GM19035 (cell line): ENCODE measurements at regions not wholly inside any gene's neighbourhood (a gene's known extent, or its start where the extent isn't known, plus 50 kb on each side); places are given as distances from the start of the nearest gene placed in this dataset.
"Not testable (repeated sequence)": the region's sequence is repeated elsewhere in the genome, so short reads cannot be mapped to it uniquely, and the experiment has no call there.

ENCODE experiments used
- ATAC-seq: cut with Tn5 transposase; IDR thresholded peaks from one replicate; pipeline ENCODE4 v1.9.1; 2021; ENCODE audit not compliant: unreplicated experiment

DNA sequence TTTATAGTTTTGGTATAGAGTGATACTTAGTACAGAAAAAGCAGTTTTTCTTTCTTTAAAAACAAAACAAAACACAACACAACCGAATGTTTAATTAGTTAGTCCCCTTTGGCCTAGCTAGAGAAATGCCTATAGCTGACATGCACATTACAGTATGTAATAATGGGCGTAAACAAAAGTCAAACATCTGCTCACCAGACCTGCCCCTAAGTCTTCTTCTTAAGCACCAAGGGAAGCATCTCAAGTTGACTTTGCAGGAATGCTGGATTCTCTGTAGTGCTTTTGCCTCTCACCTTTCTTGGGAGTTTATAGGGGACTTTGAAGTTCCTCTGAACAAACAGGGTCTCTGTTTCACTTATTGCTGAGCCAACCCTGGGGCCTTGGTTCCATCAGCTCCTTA lies 143.7 kb downstream of the TM2D1 start:
- no peak for ATAC-seq

DNA sequence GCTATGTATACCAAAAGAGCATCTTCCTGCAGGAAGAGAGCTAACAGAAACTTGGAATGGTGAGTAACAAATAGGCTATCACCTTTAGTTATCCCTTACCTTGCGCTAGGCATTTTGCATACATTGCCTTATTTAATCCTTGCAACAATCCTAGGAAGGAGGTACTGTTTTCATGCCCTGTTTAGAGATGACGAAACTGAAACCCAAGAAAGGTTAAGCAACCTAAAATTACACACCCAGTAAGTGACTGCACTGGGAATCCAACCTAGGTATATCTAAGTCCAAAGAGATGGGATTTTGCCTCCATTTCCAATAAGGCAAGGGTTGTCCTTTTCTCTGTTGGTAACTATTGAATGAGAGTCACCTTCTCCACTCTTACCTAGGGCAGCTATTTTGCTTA lies 144.5 kb downstream of the TM2D1 start:
- ATAC-seq = no peak

DNA sequence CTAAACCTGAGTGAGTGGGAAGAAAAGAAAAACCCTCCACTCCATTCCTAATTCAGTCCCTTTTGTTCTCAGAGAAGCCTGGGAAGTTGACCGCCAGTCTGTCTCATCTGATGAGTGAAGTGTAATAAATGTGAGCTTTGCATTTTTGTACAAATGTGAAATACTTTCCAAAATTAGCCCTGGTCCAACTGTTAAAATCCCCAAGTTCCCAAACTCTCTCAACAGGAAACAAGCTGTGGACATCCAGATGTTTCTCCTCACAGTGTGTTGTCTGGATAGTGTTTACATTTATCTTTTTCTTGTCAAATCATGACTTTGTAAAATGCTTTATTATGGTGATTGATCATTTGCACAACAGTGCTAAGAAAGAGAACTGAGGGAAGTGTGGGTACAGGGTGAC lies 145.1 kb downstream of the TM2D1 start:
- no peak for ATAC-seq

DNA sequence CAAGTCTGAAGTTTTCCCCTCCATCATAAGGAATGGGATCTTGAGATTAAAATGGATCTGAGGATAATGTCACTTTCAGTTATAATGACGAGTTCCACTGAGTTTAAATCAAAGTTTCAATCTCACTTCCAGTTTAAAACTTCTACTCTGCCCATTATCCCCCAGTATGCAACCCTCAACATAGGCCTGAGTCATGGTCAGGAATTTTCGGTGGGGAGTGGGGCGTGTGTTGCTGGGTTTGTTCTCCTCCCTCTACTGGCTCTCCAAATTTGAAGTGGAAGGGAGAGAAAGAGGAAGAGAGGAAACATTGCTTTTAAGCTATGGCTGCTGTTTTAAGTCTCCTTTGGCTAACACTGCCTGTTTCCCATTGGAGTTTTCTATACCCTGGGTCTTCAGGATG lies 152.9 kb downstream of the TM2D1 start:
- ATAC-seq = no peak

DNA sequence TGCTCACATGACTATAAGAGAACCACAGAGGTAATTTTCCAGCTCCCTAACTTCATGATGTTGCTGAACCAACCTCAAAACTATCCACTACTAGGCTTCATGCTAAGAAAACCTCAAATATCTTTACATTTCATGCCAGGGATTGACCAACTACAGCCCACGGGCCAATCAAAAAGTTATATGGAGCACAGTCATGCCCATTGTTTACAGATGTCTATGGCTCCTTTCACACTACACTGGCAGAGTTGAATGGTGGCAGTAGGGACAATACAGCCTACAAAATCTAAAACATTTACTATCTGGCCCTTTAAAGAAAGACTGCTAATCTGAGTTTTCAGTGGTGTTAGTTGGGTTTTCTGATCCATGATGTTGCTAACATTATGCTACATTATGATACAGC lies 154.8 kb downstream of the TM2D1 start:
- no peak for ATAC-seq

DNA sequence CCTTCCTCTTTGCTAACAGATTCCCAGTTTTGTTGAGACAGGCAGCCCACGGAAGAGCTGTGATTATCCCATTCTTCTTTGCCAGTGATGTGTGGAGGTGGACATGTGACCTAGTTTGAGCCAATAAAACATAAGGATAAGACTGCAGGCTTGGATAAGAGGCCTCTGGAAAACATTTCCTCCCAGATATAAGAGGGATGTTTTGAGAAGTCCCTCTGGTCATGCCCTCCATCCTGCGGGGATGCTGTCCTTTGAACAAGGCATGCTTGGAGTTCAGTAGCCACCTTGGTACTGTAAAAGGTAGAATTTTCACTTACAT lies 155.7 kb downstream of the TM2D1 start:
- no peak for ATAC-seq

DNA sequence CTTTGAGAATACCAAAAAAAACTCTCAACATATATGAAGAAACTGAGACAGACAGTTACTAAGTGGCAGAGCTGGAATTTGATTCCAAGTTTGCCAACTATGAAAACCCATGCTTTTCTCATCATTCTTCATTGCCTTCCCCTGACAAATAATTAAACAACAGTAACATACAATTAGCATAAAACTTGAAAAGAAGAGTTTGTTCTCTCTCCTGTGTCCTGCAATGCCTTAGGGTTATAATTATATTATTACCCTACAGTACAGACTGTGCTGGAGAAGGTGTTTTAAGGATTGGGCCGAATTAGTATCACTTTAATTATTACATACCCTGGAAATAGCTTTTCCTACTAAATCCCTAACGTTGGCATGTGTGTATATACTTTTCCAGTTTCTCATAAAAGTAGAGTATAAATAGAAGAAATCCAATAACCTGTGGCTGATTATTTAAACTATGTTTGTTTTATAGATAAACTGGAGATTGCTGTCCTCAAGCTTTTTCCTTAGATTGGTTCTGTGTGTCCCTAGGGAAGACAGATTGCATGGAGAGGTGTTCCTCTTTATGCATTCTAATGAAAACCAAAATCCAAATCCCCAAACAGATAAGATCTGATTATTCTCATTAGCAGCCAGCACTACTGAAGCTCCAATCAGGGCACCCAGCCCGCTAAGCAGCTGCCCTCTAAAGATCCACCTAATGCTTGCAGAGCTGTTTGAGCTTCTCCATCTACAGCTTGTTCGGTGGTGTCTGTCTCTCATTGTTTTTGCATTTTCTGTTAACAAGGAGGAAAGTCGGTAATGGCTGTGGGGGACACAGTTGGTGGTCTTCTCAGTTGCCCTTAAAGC lies 156.3 kb downstream of the TM2D1 start:
- ATAC-seq = no peak

DNA sequence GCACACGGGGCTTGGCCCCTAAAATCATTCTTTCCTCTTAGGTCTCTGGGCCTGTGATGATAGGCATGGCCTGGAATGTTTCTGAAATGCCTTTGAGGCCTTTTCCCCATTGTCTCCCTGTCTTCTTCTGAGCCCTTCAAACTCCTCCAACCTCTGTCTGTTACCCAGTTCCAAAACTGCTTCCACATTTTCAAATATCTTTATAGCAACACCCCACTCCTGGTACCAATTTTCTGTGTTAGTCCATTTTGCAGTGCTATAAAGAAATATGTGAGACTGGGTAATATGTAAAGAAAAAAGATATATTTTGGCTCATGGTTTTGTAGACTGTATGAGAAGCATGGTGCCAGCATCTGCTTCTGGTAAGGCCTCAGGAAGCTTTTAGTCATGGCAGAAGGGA lies 158.8 kb downstream of the TM2D1 start:
- no peak for ATAC-seq

DNA sequence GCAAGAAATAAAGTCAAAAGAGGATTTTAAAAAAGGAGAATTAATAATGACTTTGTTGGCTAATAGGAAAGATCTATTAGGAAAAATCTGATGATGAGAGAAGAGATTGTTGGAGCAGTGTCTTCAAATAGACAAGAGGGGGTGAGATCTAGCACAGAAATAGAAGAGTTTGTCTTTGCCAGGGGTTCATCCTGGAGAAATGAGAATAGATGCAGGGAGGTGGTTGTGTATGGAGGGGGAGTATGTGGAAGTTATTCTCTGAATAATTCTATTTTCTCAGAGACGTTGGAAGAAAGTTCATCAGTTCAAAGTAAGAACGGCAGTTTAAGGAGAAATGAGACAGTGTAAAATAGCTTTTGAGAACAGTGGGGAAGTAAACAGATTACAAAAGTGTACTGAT lies 161.3 kb downstream of the TM2D1 start:
- ATAC-seq = no peak

DNA sequence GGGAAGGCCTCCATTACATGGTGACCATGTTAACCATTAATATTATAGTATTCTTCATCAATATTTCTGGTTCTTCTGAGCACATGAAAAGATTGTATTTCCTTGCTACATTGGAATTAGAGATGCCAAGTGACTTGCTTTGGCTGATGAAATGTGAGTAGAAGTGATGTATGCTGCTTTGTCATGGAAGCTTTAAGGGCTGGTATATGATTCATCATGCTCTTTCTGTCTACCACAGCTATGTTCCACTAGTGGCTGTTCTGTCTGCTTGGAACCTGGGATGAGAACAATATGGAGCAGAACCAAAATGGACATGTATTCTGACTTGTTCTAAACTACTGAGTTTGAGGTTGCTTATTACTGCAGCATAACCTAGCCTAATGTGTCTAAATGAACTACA lies 163.3 kb downstream of the TM2D1 start:
- ATAC-seq = no peak

DNA sequence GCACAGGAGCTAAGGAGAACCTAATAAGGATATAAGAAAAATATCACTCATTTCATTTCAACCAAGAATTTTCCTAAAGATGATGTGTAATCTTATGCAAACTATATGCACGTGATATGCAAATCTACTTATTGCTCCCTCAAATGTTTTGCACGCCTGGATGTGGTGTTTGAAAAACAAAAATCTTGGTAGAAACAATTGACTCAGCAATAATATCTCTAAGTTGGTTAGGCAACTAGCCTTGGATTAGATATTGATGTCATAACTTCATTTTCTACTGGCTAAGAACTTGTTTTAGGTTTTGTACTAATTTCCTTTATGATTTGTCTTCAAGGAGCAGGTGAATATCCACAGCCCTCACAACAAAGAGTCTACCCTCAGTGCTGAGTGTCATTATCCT lies 164.6 kb downstream of the TM2D1 start:
- ATAC-seq = no peak

DNA sequence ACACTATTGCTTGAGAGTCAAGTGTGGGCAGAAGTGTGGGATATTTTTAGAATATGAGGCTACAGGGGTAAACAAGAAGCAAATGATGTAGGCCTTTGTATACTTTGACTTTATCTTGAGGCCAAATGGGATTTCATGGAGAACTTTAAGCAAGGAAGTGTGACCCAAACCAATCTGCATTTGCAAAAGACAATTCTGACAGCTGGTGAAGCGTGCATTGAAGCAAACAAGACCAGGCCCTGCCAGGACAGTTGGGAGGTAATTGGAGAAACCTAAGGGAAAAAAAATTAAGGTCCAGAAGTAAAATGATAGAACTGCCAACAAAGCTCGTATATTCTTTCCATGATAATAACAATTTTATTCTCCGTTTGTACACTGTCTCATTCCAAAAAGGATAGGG lies 168.3 kb downstream of the TM2D1 start:
- no peak for ATAC-seq

DNA sequence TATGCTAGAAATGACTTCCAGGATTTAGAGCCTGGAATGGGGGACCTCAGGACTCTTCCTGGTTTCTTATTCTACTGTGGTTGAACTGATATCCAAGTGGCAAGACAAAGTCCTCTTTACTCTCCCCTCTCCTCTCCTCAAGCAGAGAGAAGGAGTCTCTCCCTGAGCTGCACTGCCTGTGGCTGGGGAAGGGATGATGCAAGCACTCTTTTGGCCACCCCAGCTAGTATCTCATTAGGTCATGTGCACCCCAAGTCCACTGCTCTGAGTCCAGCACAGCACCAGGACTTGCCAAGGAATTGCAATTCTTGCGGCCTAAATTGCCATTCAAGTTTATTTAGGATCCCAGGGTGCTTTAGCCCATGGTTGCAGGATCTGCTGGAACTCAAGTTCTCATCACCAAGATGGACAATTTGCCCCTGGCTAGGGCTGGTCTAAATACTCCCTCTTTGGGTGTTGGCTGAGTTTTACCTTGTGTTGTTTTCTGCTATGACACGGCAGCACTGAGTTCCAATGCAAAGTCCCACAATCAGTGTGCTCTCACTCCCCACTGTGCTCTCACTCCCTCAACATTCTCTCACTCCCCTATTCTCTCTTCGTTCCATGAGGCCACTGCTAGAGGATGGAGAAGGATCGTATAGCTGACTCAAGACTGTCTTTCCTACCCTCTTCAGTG lies 172.2 kb downstream of the TM2D1 start:
- ATAC-seq = no peak

DNA sequence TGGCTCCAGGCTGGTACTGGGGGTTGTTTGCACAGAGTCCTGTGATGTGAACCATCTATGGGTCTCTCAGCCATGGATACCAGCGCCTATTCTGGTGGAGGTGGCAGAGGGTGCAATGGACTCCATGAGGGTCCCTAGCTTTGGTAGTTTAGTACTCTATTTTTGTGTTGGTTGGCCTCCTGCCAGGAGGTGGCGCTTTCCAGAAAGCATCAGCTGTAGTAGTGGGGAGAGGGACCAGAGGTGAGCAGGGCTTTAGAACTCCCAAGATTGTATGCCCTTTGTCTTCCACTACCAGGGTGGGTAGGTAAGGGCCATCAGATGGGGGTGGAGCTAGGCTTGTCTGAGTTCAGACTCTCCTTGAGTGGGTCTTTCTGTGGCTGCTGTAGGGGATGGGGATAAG lies 177.6 kb downstream of the TM2D1 start:
- ATAC-seq = not testable (repeated sequence)

DNA sequence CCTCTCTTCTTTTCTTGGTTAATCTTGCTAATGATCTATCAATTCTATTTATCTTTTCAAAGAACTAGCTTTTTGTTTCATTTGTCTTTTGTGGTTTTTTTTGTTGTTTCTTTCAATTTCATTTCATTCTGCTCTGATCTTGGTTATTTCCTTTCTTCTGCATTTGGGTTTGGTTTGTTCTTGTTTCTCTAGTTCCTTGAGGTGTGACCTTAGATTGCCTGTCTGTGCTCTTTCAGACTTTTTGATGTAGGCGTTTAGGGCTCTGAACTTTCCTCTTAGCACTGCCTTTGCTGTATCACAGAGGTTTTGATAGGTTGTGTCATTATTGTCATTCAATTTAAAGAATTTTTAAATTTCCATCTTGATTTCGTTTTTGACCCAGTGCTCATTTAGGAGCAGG lies 180.1 kb downstream of the TM2D1 start:
- ATAC-seq = not testable (repeated sequence)

DNA sequence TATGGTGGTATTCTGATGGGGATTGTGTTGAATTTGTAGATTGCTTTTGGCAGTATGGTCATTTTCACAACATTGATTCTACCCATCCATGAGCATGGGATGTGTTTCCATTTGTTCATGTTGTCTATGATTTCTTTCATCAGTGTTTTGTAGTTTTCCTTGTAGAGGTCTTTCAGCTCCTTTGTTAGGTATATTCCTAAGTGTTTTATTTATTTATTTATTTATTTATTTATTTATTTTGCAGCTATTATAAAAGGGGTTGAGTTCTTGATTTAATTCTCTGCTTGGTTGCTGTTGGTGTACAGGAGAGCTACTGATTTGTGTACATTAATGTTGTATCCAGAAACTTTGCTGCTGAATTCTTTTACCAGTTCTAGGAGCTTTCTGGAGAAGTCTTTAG lies 181.4 kb downstream of the TM2D1 start:
- ATAC-seq = not testable (repeated sequence)

DNA sequence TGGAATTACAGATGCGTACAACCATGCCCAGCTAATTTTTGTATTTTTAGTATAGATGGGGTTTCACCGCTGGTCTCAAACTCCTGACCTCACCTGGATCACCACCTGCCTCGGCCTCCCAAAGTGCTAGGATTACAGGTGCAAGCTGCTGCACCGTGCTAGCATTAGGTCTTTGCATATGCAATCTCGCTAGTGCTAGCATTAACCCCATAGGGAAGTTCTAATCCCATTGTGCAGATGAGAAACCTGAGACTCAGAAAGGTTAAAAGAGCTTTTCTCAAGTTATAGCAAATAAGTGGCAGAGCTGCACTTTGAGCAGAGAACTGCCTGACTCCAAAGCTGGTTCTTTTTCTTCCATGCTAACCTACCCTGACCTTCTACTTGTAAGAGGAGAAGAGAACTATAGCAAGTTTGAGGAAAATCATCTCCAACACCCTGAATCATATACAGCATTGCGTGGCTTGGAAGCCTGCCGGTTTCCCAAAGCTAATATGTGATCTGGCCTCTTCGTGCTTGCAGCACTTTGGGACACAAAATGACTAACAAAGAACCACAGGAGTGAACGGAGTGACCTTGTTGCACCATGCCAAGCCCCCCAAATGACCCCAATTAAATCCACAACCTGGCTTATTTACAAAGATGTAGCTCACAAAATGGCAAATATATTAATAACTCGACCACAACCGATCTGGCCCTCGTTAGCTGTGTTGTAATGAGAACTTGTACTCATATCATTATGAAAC lies 185.1 kb downstream of the TM2D1 start:
- ATAC-seq = no peak

DNA sequence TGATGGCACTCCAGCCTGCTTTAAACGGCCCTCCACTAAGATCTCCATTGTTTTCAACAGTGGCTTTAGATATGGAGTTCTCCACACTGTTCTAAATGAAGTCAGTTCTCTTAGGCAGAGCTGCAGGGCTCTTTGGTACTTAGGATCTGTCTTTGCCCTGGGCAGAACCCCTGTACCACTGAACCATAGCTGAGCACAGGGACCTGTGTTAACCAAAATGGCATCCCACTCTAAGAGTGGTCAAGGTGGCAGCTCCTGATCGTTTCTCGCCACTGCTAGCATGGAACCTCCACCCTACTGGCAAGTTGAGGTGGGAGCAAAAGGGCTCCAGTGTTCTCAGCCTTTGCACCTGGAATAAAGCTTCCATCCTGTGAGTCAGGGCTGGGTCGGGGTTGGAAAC lies 186.7 kb downstream of the TM2D1 start:
- no peak for ATAC-seq

DNA sequence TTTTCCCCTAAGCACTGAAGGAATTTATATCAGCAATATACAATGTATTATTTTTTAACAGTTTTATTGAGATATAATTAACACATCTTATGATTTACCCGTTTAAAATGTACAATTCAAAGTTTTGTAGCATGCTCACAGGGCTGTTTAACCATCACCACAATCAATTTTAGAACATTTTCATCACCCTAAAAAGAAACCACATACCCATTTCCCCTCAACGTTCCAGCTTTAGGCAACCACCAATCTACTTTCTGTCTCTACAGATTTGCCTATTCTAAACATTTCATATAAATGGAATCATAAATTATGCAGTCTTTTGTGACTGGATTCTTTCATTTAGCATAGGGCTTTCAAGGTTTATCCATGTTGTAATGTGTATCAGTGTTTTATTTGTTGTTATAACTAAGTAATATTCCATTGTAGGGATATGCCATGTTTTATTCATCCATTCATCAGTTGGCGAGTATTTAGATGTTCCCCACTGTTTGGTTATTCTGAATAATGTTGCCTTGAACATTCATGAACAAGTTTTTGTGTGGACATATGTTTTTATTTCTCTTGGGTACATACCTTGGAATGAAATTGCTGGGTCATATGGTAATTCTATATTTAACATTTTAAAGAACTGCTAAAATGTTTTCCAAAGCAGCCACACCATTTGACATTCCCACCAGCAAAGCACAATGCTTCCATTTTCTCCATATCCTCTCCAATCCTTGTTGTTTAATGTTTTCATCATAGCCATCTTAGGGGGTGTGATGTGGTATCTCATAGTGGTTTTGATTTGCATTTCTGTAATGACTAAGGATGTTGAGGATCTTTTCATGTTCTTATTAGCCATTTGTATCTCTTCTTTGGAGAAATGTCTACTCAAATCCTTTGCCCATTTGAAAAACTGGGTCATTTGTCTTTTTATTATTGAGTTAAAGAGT lies 188.5 kb downstream of the TM2D1 start:
- ATAC-seq = no peak

DNA sequence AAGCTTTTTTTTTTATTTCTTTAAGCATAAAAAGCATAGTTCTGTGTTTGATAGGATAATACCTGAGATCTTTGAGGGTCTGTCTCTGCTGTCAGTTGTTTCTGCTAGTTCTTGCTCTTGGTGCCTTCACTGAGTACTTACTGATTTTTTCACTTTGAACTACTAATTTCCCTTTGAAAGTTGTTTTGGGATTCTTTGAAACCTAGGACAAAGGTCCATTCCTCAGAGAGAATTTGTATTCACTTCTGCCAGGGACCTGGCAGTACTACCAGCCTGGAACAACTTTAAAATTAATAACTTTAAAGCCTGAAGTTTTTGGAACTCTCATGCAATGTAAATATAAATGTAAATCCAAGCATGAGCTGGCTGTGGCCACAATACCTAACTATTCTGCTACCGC lies 190.1 kb downstream of the TM2D1 start:
- ATAC-seq = no peak

DNA sequence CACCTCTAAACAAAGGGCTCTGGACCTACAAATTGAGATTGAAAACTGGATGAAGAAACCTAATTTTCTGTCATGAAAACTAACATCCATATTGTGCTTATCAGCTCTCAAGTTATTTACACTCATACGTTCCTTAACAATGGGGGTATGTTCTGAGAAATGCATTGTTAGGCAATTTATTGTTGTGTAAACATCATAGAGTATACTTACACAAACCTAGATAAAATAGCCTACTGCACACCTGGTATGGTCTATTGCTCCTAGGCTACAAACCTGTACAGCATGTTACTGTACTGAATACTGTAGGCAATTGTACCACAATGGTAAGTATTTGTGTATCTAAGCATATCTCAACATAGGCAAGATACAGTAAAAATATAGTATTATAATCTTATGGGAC lies 191.4 kb downstream of the TM2D1 start:
- no peak for ATAC-seq
